ENCODE measurements at regions not wholly inside any gene's neighbourhood (a gene's known extent, or its start where the extent isn't known, plus 50 kb on each side); places are given as distances from the start of the nearest gene placed in this dataset.

DNA sequence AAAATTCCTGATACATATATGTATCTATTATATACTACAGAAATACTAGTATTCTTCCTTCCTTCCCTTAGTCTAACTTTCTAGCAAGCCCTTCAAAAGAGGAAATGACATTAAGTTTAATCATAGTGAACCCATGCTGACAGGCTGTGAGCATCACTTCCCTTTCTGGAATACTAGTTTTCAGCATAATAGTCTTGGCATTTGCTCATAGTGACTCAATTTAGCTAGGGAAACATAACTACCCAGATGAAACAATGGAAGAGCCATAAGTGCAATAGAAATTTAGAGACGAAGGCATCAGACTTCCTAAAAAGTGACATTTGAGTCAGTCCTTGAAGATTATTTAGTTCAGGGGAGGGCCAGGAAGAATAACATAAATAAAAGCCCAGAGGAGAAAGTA, 184.5 kb upstream of the CRY1 start:
- TF ChIP-seq, protein P1, sequence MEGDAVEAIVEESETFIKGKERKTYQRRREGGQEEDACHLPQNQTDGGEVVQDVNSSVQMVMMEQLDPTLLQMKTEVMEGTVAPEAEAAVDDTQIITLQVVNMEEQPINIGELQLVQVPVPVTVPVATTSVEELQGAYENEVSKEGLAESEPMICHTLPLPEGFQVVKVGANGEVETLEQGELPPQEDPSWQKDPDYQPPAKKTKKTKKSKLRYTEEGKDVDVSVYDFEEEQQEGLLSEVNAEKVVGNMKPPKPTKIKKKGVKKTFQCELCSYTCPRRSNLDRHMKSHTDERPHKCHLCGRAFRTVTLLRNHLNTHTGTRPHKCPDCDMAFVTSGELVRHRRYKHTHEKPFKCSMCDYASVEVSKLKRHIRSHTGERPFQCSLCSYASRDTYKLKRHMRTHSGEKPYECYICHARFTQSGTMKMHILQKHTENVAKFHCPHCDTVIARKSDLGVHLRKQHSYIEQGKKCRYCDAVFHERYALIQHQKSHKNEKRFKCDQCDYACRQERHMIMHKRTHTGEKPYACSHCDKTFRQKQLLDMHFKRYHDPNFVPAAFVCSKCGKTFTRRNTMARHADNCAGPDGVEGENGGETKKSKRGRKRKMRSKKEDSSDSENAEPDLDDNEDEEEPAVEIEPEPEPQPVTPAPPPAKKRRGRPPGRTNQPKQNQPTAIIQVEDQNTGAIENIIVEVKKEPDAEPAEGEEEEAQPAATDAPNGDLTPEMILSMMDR (IDR thresholded peaks at IDR 0.05), result no peak
- TF ChIP-seq POLR2A (IDR thresholded peaks at IDR 0.05), result no peak
